ENCODE measurements at regions not wholly inside any gene's neighbourhood (a gene's known extent, or its start where the extent isn't known, plus 50 kb on each side); places are given as distances from the start of the nearest gene placed in this dataset.

DNA sequence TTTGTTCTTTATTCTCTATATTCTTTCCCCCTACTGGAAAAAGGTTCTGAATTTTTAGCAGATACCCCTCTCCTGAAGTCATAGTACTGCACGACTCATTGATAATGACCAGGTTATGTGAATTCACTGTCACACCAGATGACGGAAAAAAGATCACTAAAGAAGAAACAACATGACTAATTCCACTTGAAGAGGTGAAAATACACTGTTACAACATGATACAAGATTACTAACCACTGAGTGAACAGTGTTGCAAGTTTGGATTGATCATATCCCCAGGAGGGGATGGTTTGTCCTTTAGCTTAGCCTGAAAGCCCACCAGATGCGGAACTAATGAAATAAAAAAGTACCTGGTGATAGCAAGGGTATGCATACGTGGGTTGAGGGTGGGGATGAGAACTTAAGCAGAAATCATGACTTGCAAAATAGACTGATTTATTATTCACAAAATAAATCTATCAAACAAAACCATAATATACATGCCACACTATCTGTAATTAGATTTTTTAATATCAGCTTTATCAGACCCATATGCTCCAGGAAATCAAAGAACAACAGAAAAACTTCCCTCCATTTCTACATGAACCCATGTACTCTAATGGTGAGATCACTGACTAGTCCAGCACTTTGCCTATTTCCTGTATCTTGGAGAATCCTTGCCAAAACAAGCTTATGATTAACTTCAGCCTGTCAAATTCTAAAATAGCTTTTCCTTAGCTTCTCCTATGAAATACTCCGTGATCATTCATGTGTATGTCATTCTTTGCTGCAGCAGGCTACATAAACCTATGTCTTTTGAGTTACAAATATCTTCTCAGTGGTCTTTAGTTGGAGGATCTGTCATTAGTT is 257.4 kb upstream of the AGA start:
- DNase-seq, result no peak

GRCh38 chr4:177706916-177707315 is 264.7 kb upstream of the AGA start:
- DNase-seq, result no peak

GRCh38 chr4:177713454-177713853 is 271.2 kb upstream of the AGA start:
- DNase-seq, result no peak

GRCh38 chr4:177717407-177717806 is 275.2 kb upstream of the AGA start:
- DNase-seq, result no peak

GRCh38 chr4:177718514-177718913 is 276.3 kb upstream of the AGA start:
- DNase-seq, result no peak

GRCh38 chr4:177726111-177726510 is 283.9 kb upstream of the AGA start:
- DNase-seq, result no peak

DNA sequence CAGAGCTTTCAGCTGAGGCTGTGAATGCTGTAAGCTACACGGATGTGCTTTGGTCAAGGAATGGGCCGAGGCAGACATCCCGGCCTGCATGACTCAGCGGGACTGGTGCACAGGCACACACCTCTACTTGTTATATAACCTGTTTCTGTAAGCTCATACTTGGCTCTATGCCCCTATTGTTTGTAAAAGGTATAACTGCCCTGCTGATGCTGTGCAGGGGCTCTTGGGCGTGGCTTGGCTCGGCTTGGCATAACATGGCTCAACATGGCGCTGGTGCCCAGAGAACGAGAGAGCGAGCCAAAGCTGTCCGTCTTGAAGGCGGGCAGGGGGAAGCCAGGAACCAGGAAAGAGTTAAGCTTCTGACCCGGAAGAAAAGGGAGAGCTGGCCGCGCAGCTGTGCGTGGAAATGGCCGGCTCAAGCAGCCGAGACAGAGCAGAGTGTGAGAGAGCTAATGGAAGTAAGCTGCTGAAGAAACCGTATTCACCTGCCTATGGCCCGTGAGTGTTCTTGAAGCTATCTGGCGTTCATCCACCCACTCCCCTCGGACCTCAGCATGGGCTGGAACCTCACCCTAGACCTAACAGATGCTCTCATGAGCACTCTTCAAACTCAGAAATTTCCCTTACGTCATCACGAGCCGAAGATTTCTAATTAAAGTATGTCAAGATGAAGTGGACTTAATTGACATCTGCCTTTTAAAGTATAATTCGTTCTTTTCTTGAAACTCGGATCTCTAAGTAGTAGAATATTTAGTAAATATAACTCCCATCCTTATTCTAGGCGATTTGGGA is 286.3 kb upstream of the AGA start:
- DNase-seq, result no peak

GRCh38 chr4:177729681-177730080 is 287.4 kb upstream of the AGA start:
- DNase-seq, result no peak

GRCh38 chr4:177737387-177737940 is 295.2 kb upstream of the AGA start:
- DNase-seq, result no peak

DNA sequence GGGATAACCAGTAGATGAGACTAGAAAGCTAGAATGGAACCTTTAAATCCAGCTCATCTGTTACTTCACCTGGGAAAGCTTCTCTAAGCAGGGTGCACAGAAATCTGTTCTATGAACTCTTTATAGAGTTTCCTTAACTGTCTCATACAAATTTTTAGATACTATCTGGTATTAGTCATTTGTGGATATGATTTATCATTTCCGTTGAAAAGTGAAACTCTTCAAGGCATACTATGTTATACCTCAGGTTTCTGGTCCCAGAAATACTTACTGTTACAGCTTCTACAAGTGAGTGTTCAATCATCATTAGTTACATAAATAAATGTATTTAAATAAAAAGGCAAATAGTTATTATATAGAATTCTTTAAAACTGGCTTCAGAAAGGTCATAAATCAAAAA is 298.3 kb upstream of the AGA start:
- DNase-seq, result no peak

DNA sequence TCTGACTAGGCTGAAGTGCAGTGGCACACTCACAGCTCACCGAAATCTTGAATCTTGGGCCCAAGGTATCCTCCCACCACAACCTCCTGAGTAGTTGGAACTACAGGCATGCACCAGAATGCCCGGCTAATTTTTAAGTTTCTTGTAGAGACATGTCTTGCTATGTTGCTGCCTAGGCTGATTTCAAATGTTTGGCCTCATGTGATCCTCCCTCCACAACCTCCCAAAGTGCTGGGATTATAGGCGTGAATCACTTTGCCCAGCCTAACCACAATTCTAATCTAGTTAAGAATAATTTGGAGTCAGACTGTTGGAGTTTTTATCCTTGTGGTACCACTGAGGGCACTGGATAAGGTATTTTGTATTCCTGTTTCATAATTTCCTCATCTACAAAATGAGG is 317.5 kb upstream of the AGA start:
- no peak for DNase-seq

DNA sequence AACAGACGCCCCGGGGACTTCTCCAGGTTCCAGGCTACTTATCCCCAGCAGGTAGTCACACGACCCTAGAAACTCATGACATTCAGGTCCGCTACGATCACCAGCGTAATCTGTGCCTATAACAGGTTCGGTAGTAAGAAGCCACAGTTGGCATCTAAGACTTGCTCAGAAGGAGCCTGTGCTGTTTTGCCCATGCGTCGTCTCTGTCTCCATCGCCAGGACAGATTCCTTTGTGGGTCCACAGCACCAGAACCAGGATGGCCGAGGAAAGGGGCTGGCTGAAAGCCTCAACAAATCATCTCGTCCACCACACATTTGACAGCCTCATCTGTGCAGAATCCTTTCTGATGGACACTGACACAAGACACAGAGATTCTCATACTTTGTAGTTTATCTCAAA is 319.5 kb upstream of the AGA start:
- no peak for DNase-seq

DNA sequence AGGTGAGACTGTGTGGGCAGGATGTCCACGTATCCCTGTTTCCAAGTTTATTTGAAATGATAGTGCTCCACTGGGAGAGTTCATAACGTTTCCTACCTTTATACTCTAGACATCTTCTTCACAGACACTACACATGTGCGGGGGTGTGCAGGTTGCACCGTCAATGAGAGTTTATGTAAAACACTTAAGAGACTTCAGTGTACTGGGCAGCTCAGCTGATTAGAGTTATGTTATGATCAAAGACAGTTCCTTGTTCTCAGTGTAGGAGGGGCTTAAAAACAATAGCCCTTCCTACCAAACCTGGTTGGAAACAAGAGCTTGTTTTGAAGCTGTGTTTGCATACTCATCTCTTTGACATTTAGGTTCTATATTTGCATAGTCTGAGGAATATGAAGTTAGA is 326.9 kb upstream of the AGA start:
- no peak for DNase-seq

DNA sequence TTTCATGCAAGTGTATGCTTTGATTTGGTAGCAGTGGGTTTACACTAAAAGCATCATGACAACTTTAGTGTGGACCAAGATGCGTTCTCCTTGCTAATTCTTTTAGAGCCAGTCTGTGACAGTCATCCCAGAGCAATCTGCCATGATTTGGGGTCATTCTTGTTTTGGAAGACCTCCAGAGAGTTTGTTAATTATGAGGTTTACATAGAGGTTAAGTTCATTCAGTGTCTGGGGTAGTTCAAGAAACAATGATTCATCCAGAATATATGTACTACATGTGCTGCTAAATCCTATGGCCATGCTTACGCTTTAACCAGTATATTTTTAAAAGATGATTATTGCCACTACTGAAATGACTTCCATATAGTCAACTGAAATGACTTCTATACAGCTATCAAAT is 328.5 kb upstream of the AGA start:
- DNase-seq, result no peak

DNA sequence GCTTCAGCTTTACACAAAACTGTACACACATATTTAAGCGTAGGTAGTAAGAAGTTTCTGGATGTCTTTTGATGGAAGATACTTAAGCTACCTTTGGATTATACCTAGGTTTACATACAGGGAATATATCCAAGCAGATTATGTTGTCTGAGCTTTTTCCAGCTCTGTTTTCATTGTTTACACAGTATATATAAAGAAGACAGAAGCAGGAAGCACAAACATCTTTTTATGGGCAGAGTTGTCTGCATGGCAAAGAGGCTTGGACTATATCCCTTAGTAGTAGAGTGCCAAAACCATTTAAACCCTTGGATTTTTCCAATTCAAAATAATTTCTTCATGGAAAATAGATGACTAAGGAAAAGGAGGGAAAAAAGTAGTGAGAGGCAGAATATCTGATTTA is 329.4 kb upstream of the AGA start:
- DNase-seq, result no peak

DNA sequence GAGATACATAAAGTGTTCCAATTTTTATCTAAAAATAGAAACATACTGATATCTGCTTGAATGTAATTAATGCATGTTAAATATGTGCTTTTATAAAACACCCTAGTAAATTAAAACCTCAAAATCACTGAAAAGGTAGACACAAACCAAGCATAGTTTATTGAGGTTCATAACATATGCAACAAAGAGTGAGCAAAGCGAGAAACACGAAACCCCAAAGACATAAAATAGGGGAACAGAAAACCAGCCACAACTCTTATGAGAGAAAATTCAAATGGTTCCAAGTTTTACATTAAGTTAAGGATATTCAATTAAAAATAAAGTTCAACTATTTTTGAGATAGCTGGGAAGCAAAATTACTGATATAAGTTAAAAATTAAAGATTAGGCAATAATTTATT is 336.4 kb upstream of the AGA start:
- no peak for DNase-seq

DNA sequence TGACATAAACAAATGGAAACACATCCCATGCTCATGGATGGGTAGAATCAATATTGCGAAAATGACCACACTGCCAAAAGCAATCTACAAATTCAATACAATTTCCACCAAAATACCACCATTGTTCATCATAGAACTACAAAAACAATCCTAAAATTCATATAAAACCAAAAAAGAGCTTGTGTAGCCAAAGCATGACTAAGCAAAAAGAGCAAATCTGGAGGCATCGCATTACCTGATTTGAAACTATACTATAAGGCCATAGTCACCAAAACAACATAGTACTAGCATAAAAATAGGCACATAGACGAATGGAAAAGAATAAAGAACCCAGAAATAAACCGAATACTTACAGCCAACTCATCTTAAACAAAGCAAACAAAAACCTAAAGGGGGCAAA is 342.8 kb upstream of the AGA start:
- no peak for DNase-seq

DNA sequence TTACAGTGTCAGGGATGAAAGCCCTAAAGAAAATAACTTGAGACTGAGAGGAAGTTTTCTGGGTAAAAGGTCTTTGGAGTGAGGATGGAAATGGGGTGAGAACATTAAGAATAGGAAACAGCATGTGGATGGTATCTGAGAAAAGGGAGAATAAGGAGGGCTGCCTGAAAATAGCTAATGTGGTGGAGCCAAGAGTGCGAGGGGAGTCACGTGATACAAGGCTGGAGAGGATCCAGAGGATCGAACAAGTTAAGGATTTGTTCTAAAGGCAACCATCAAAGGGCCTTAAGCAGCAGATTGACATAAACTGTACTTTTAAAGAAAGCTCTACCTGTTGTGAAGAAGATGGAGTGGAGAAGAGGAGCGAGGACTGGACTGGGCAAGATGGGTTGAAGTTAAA is 347.4 kb upstream of the AGA start:
- DNase-seq, result no peak

- DNase-seq, result no peak
These were observed 349.0 kb upstream of the AGA start for GRCh38 chr4:177791188-177791587.

DNA sequence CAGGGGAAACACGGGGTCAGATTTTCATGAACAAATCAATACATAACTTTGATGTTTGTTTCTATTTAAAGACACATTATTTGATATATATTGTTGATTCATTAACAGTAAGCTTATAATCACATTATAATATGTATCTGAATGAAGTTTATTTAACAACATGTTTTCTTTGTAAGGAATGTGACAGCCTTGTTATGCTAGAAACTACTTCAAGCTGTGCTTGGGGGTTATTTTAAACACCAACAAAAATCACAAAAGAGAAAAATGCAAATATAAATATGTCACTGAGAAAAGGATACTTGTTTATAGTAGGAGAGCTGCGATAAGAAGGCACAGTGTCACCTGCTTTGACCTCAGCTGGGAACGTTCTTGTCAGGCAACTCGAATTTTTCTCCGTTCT is 354.6 kb upstream of the AGA start:
- DNase-seq, result no peak

GRCh38 chr4:177798161-177798560 is 355.9 kb upstream of the AGA start:
- no peak for DNase-seq

DNA sequence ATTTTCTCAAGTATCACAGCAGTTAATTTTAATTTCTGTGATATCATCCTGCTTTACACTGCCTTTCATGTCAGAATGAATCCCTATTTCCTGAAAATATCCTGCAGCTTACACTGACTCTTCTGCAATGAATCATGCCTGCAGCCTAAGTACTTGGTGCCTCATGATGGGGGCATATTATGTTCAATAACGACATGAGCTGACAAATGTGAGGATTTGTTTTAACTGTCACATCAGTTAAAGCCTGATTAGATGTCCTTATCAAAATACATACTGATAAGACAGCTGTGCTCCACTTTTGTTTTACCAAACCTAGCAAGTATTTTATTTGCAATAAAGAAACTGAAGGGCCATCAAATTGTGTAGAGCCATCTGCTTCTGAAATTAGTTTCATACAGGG is 359.9 kb upstream of the AGA start:
- DNase-seq, result no peak

DNA sequence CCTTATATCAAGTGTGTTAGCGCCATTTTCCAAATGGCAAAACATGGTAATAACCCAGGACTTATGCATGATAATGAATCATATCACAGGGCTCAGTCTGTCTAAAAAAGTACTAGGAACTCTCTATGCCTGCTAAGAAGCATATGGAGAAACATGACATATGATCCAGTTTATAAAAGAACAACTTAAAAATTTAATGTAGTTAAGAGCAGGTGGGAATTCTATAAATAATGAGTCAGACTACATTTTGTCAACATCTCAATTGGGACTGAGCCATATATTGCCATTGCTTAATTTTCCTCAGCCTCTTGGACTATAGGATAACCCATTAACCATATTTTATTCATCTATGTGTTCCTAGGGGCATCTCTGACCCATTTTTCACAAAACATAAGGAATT is 360.4 kb upstream of the AGA start:
- DNase-seq, result no peak

- no peak for DNase-seq
These were observed 360.9 kb upstream of the AGA start for GRCh38 chr4:177803151-177803550.
